Ectodermal cell (in vitro differentiated cells): ENCODE measurements at regions not wholly inside any gene's neighbourhood (a gene's known extent, or its start where the extent isn't known, plus 50 kb on each side); places are given as distances from the start of the nearest gene placed in this dataset.

Experiments
- H3K27ac ChIP-seq: 2 replicates; pipeline ENCODE4 v1.7.0; 2013; ENCODE audit warnings: mild to moderate bottlenecking, low read depth, low read length; ENCODE audit not compliant: insufficient read depth, poor library complexity, severe bottlenecking
- H3K27me3 ChIP-seq: 2 replicates; pipeline ENCODE4 v1.7.0; 2013; ENCODE audit warnings: mild to moderate bottlenecking, low read length; ENCODE audit not compliant: insufficient read depth, control insufficient read depth, poor library complexity, severe bottlenecking
- H3K36me3 ChIP-seq: one replicate; pipeline ENCODE4 v1.7.0; 2013; ENCODE audit warnings: low read length; ENCODE audit not compliant: control insufficient read depth, insufficient read depth
- H3K4me1 ChIP-seq: one replicate; pipeline ENCODE4 v1.7.0; 2013; ENCODE audit warnings: low read length; ENCODE audit not compliant: control insufficient read depth, insufficient read depth
- H3K4me3 ChIP-seq: 2 replicates; pipeline ENCODE4 v1.7.0; 2013; ENCODE audit warnings: low read depth, low read length, control low read depth; ENCODE audit not compliant: insufficient read depth
- H3K9me3 ChIP-seq: 2 replicates; pipeline ENCODE4 v1.7.0; 2013; ENCODE audit warnings: mild to moderate bottlenecking, low read length, moderate library complexity; ENCODE audit not compliant: control insufficient read depth
- WGBS, 2 experiments: methylation state at CpG; one replicate each; pipeline ENCODE4 v1.1.7; 2013; ENCODE audit warnings: missing lambda C conversion rate in 2 of 2; 5-methylcytosine and 5-hydroxymethylcytosine counted together

DNA sequence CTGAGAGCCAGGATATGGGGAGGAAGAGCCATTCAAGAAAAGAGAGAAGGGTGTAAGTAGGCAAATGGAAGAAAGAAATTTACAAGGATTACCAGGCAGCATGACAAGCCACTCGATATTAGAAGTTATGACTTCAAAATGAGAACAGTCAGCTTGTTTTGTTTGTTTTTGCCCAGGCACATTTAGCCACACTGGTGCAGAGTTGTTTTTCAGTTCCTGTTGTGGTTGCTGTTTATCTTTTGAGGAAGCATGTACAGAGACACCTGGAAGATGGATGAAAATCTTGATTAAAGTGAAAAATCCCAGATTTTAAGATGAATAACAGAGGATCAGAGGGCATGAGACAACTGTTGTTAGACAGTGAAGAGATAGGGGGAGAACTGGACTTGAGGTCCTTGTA lies 199.1 kb downstream of the MTRR start:
- H3K36me3 ChIP-seq = no peaks in the 10 kb centered on the region
- no peak overlapping the region for H3K4me3 ChIP-seq
- H3K27ac ChIP-seq = no peak overlapping the region
- no peaks in the 10 kb centered on the region for H3K27me3 ChIP-seq
- H3K4me1 ChIP-seq = no peaks in the 10 kb centered on the region
- no peaks in the 10 kb centered on the region for H3K9me3 ChIP-seq
- WGBS, 2 experiments = 92 to 98% methylated on average over 1 of the region's 1 CpG

DNA sequence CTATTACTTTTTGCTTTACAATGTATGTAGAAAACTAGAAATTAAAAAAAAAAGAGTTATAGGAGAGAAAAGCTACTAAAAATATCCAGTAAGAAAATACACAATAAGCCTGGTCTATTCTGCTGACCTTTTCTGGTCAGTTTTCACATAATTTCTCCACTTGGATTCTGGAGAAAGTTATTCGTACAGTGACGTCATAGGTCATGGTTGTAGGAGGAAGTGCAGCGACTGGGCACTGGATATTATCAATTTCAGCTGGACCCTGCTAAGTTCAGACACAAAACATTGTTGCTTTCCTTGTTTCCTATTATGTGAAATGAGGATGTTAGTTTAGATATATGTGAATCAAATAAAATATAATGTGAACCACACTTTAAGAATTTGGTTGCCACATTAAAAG lies 201.2 kb downstream of the MTRR start:
- Histone ChIP-seq H3K4me1 (no peaks in the 10 kb centered on the region), H3K4me3 (no peak overlapping the region), H3K36me3 (no peaks in the 10 kb centered on the region), H3K9me3 (no peaks in the 10 kb centered on the region), H3K27me3 (no peaks in the 10 kb centered on the region), H3K27ac (no peak overlapping the region)
- 92 to 98% methylated on average over 3 of the region's 3 CpGs for WGBS, 2 experiments

DNA sequence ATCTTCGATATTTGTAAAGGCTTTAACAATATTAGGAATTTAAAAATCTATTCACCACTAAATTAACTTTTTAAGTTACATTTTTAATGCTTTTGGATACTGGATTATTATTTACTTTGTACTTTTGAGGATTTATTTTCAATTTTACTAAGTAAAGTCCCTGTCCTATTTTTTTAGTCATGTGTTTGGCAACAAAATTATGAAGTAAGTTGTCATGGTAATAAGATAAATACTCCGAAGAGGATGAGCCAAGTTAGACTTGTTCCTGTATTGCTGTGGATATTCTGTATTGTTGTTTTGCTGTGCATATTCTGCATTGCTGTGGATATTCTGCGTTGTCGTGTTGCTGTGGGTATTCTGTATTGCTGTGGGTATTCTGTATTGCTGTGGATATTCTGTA lies 210.1 kb downstream of the MTRR start:
- Histone ChIP-seq H3K27me3 (no peaks in the 10 kb centered on the region), H3K4me1 (no peaks in the 10 kb centered on the region), H3K27ac (no peak overlapping the region), H3K9me3 (no peaks in the 10 kb centered on the region), H3K36me3 (no peaks in the 10 kb centered on the region), H3K4me3 (no peak overlapping the region)
- WGBS, 2 experiments = 85 to 92% methylated on average over 3 of the region's 4 CpGs

DNA sequence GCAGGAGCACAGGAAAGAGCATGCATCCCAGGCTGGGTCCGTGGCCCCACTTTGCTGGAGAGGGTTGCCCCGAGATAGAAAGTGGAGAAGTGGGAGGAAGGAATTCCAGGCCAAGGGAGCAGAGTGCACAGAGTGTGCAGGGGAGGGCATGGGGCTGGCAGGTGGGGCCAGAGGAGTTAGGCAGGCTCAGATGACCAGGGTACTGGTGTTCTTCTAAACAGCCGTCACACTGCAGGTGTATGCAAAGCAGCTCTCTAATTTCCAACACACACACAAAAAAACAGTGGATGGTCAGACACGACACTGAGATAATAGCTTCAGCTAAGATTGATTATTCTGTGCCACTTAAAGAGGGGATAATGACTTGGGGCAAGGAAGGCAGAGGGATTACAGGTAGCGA lies 212.2 kb downstream of the MTRR start:
- H3K27ac ChIP-seq = no peak overlapping the region
- no peak overlapping the region for H3K4me3 ChIP-seq
- 83 to 89% methylated on average over 5 of the region's 5 CpGs for WGBS, 2 experiments
- no peaks in the 10 kb centered on the region for H3K36me3 ChIP-seq
- H3K4me1 ChIP-seq = no peaks in the 10 kb centered on the region
- H3K9me3 ChIP-seq = no peaks in the 10 kb centered on the region
- no peaks in the 10 kb centered on the region for H3K27me3 ChIP-seq

DNA sequence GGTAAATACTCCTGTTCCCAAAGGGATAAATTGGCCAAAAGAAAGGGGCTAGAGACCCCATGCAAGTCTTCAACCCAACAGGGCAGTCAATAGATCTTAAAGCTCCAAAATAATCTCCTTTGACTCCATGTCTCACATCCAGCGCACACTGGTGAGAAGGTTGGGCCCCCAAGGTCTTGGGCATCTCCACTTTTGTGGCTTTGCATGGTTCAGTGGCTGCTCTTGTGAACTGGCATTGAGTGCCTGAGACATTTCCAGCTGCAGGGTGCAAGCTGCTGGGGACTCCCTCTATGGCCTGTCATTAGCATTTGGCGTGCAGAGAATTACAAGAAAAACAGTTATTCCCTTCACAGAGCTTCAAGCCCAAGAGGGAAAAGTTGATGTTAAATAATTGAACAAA lies 224.7 kb downstream of the MTRR start:
- H3K9me3 ChIP-seq = no peaks in the 10 kb centered on the region
- H3K4me3 ChIP-seq = no peak overlapping the region
- no peaks in the 10 kb centered on the region for H3K4me1 ChIP-seq
- no peaks in the 10 kb centered on the region for H3K36me3 ChIP-seq
- WGBS, 2 experiments = 94 to 96% methylated on average over 2 of the region's 2 CpGs
- no peak overlapping the region for H3K27ac ChIP-seq
- H3K27me3 ChIP-seq = no peaks in the 10 kb centered on the region

DNA sequence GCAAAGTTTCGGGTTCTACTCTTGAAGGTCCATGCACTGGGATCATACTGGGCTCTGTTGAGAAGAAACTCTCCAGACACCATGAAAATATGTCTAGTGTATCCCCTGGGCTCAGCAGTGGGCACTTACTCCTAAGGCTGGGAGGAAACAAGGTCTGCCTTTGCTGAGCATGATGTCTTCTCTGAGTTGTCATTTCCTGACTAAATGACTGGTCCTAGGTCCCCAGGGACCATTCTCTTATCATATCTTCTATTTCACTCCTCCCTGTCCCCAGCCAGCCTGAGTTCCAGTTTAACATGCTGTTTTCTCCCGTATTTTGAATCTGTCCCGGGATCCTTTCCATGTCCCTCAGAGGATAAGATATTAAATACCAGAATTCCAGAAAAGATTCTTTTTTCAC lies 225.4 kb downstream of the MTRR start:
- Histone ChIP-seq H3K4me1 (no peaks in the 10 kb centered on the region), H3K36me3 (no peaks in the 10 kb centered on the region), H3K9me3 (no peaks in the 10 kb centered on the region), H3K4me3 (no peak overlapping the region), H3K27ac (no peak overlapping the region), H3K27me3 (no peaks in the 10 kb centered on the region)
- WGBS, 2 experiments = 90 to 92% methylated on average over 3 of the region's 3 CpGs

DNA sequence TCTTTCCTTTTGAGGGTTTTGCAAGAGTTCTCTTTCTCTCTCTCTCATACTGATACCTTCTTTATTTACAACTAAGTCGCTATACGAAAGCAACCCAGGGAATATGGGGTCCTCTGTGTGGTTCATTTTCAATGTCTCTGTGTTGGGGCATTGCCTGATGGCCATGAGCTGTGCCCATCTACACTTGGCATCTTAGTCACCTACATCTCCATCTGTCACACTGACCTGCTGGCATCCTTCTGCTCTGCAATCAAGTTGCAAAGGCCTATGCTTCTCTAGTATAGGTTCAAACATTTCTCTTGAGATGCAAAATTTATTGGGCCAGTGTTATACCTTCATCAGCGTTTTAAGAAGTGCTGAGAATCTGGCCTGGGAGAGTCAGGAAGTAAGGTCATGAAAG lies 228.2 kb downstream of the MTRR start:
- H3K9me3 ChIP-seq = no peaks in the 10 kb centered on the region
- H3K36me3 ChIP-seq = no peaks in the 10 kb centered on the region
- WGBS, 2 experiments = 89% methylated on average over 1 to 3 of the region's 3 CpGs
- H3K27ac ChIP-seq = no peak overlapping the region
- H3K4me1 ChIP-seq = no peaks in the 10 kb centered on the region
- no peak overlapping the region for H3K4me3 ChIP-seq
- no peaks in the 10 kb centered on the region for H3K27me3 ChIP-seq

DNA sequence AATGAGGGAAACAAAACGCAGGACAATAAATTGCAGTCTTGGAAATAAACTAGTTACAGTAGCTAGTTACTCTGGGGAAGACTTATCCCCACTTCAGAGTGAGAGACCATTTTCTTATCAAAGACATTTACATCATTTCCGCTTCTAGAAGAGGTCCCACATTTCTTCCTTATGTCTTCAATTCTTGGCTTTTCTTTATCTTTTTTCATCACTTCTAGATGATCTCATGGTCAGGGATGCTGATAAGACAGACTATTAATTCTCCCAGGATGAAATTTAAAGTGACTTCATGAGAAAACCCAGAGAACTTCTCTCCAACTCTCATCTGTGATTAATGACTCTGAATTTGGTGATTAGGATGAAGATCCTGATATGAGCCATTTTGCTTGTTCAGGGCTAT lies 229.1 kb downstream of the MTRR start:
- Histone ChIP-seq H3K4me1 (no peaks in the 10 kb centered on the region), H3K9me3 (no peaks in the 10 kb centered on the region), H3K27ac (no peak overlapping the region), H3K36me3 (no peaks in the 10 kb centered on the region), H3K4me3 (no peak overlapping the region), H3K27me3 (no peaks in the 10 kb centered on the region)
- WGBS, 2 experiments = 88 to 94% methylated on average over 2 of the region's 2 CpGs

DNA sequence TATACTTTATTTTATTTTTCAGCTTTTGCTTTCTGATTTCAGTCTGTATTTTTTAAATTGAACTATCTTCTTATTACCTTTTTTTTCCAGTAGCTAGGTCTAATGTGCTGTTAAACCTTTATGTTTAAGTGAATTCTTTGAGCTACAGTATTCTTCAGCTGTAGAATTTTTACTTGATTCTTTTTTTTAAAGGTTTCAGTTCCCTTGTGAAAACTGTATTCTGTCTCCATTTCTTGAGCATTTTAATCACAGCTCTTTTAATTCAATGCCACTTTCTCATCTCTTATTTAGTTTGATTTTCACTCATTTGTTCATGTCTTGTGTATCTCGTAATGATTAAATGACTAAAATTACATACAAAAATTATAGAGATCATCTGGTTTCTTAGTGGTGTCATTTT lies 233.8 kb downstream of the MTRR start:
- WGBS, 2 experiments = no CpG with 5 or more reads among the region's 1 CpG
- Histone ChIP-seq H3K27me3 (no peaks in the 10 kb centered on the region), H3K27ac (no peak overlapping the region), H3K9me3 (no peaks in the 10 kb centered on the region), H3K4me1 (no peaks in the 10 kb centered on the region), H3K4me3 (no peak overlapping the region), H3K36me3 (no peaks in the 10 kb centered on the region)

DNA sequence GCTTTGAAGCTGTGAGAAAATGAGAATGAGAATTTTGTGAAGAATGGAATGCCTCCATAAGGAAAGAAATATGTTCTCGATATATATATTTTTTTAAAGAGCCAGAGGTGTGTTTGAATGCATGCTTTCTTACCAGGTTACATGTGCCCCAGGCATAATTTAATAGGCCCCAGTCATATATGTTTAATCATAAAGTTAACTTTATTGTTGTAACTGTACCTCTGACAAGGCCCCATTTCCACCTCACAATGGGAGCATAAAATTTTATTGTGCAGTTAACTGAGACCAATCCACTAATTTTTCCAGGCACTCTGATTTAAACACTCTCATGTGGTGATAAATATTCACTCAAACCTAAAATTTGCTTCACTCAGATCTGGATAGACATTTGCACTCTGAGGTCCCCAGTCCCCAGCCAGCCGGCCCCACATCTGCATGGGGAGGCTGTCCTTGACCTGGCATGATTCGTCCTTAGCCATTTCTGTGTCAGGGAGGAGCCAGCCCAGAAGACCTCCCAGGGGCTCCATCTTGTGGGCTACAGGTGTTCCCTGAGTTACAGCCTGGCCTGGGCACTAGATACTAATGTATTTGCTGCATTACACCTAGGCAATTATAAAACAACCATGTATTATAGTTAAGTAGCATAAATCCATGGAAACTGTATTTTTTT lies 245.8 kb downstream of the MTRR start:
- Histone ChIP-seq H3K27me3 (no peaks in the 10 kb centered on the region), H3K4me3 (no peak overlapping the region), H3K36me3 (no peaks in the 10 kb centered on the region), H3K9me3 (no peaks in the 10 kb centered on the region), H3K27ac (no peak overlapping the region), H3K4me1 (no peaks in the 10 kb centered on the region)
- WGBS, 2 experiments = 66 to 71% methylated on average over 2 of the region's 3 CpGs

DNA sequence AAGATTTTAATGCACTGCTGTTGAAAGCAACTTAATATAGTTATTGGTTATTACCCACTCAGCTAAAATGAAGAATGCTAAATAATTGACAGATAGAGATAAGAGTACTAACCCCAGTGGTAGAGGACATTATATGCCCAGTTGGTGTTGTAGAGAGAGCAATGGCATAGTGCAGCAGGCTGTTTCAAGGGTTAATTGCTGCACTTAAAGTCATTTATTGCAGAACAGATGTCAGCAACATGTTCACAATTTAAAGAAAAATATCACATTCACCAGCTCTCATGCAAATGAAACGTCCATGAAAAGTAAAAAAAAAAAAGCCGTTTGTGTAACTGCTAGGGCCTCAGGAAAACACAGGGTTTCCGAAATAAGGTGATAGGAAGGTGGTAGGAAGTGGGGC lies 254.6 kb downstream of the MTRR start:
- Histone ChIP-seq H3K4me3 (no peak overlapping the region), H3K9me3 (no peaks in the 10 kb centered on the region), H3K36me3 (no peaks in the 10 kb centered on the region), H3K27me3 (no peaks in the 10 kb centered on the region), H3K27ac (no peak overlapping the region), H3K4me1 (no peaks in the 10 kb centered on the region)
- WGBS, 2 experiments = 48 to 62% methylated on average over 2 to 3 of the region's 3 CpGs
